ENCODE measurements at regions not wholly inside any gene's neighbourhood (a gene's known extent, or its start where the extent isn't known, plus 50 kb on each side); places are given as distances from the start of the nearest gene placed in this dataset.

- no peak overlapping the region for H3K4me3 Mint-ChIP-seq
- H3K9me3 Mint-ChIP-seq = no peaks in the 10 kb centered on the region
- DNase-seq (ENCODE audit: low spot score) = no peak
- H3K36me3 Mint-ChIP-seq (ENCODE audit: low read depth) = no peaks in the 10 kb centered on the region
- peaks cover 11% of the 10 kb centered on the region for H3K4me1 Mint-ChIP-seq (ENCODE audit: low read depth)
- peaks cover 37% of the 10 kb centered on the region for H3K27me3 Mint-ChIP-seq (ENCODE audit: low read depth)
- no peak overlapping the region for H3K27ac Mint-ChIP-seq
These were observed 263.0 kb upstream of the E2F7 start for GRCh38 chr12:77328326-77328725.

- peaks cover 45% of the 10 kb centered on the region for H3K27me3 Mint-ChIP-seq (ENCODE audit: low read depth)
- H3K4me1 Mint-ChIP-seq (ENCODE audit: low read depth) = peaks cover 11% of the 10 kb centered on the region
- H3K9me3 Mint-ChIP-seq = no peaks in the 10 kb centered on the region
- H3K27ac Mint-ChIP-seq = no peak overlapping the region
- no peaks in the 10 kb centered on the region for H3K36me3 Mint-ChIP-seq (ENCODE audit: low read depth)
- H3K4me3 Mint-ChIP-seq = peak overlapping the region; percentile 80
- DNase-seq (ENCODE audit: low spot score) = no peak
These were observed 260.3 kb upstream of the E2F7 start for GRCh38 chr12:77325511-77326236.

GRCh38 chr12:77324763-77325468 is 259.5 kb upstream of the E2F7 start:
- no peak overlapping the region for H3K27ac Mint-ChIP-seq
- H3K36me3 Mint-ChIP-seq (ENCODE audit: low read depth) = no peaks in the 10 kb centered on the region
- H3K4me1 Mint-ChIP-seq (ENCODE audit: low read depth) = peaks cover 11% of the 10 kb centered on the region
- H3K4me3 Mint-ChIP-seq = peak overlapping the region; percentile 80
- H3K27me3 Mint-ChIP-seq (ENCODE audit: low read depth) = peaks cover 45% of the 10 kb centered on the region
- peak; percentile 33 for DNase-seq (ENCODE audit: low spot score)
- H3K9me3 Mint-ChIP-seq = no peaks in the 10 kb centered on the region

- peak overlapping the region; percentile 40 for H3K4me3 Mint-ChIP-seq
- H3K27ac Mint-ChIP-seq = no peak overlapping the region
- no peak for DNase-seq (ENCODE audit: low spot score)
- H3K9me3 Mint-ChIP-seq = no peaks in the 10 kb centered on the region
- H3K36me3 Mint-ChIP-seq (ENCODE audit: low read depth) = no peaks in the 10 kb centered on the region
- peaks cover 44% of the 10 kb centered on the region for H3K27me3 Mint-ChIP-seq (ENCODE audit: low read depth)
- peaks cover 11% of the 10 kb centered on the region for H3K4me1 Mint-ChIP-seq (ENCODE audit: low read depth)
These were observed 259.0 kb upstream of the E2F7 start for GRCh38 chr12:77324416-77324762.

GRCh38 chr12:77323788-77324415 is 258.5 kb upstream of the E2F7 start:
- no peak for DNase-seq (ENCODE audit: low spot score)
- no peak overlapping the region for H3K27ac Mint-ChIP-seq
- H3K27me3 Mint-ChIP-seq (ENCODE audit: low read depth) = peaks cover 43% of the 10 kb centered on the region
- peaks cover 11% of the 10 kb centered on the region for H3K4me1 Mint-ChIP-seq (ENCODE audit: low read depth)
- H3K9me3 Mint-ChIP-seq = no peaks in the 10 kb centered on the region
- peak overlapping the region; percentile 40 for H3K4me3 Mint-ChIP-seq
- H3K36me3 Mint-ChIP-seq (ENCODE audit: low read depth) = no peaks in the 10 kb centered on the region

- peaks cover 3% of the 10 kb centered on the region for H3K4me1 Mint-ChIP-seq (ENCODE audit: low read depth)
- H3K4me3 Mint-ChIP-seq = no peak overlapping the region
- no peaks in the 10 kb centered on the region for H3K9me3 Mint-ChIP-seq
- DNase-seq (ENCODE audit: low spot score) = no peak
- H3K27ac Mint-ChIP-seq = no peak overlapping the region
- H3K27me3 Mint-ChIP-seq (ENCODE audit: low read depth) = peaks cover 15% of the 10 kb centered on the region
- no peaks in the 10 kb centered on the region for H3K36me3 Mint-ChIP-seq (ENCODE audit: low read depth)
These were observed 253.8 kb upstream of the E2F7 start for GRCh38 chr12:77319166-77319565.

GRCh38 chr12:77315407-77315806 is 250.0 kb upstream of the E2F7 start:
- Mint-ChIP-seq H3K4me3 (no peak overlapping the region), H3K27me3 (ENCODE audit: low read depth) (no peaks in the 10 kb centered on the region), H3K27ac (no peak overlapping the region), H3K4me1 (ENCODE audit: low read depth) (no peaks in the 10 kb centered on the region), H3K9me3 (no peaks in the 10 kb centered on the region), H3K36me3 (ENCODE audit: low read depth) (no peaks in the 10 kb centered on the region)
- DNase-seq (ENCODE audit: low spot score) = no peak

- no peak overlapping the region for H3K27ac Mint-ChIP-seq
- DNase-seq (ENCODE audit: low spot score) = no peak
- no peak overlapping the region for H3K4me3 Mint-ChIP-seq
- H3K9me3 Mint-ChIP-seq = no peaks in the 10 kb centered on the region
- H3K4me1 Mint-ChIP-seq (ENCODE audit: low read depth) = no peaks in the 10 kb centered on the region
- H3K27me3 Mint-ChIP-seq (ENCODE audit: low read depth) = no peaks in the 10 kb centered on the region
- H3K36me3 Mint-ChIP-seq (ENCODE audit: low read depth) = no peaks in the 10 kb centered on the region
These were observed 249.1 kb upstream of the E2F7 start for GRCh38 chr12:77314378-77315052.

GRCh38 chr12:77308056-77308455 is 242.7 kb upstream of the E2F7 start:
- Mint-ChIP-seq H3K27ac (no peak overlapping the region), H3K4me3 (no peak overlapping the region), H3K27me3 (ENCODE audit: low read depth) (no peaks in the 10 kb centered on the region), H3K9me3 (no peaks in the 10 kb centered on the region), H3K36me3 (ENCODE audit: low read depth) (no peaks in the 10 kb centered on the region), H3K4me1 (ENCODE audit: low read depth) (no peaks in the 10 kb centered on the region)
- DNase-seq (ENCODE audit: low spot score) = no peak

GRCh38 chr12:77300811-77301210 is 235.4 kb upstream of the E2F7 start:
- Mint-ChIP-seq H3K9me3 (no peaks in the 10 kb centered on the region), H3K36me3 (ENCODE audit: low read depth) (no peaks in the 10 kb centered on the region)

GRCh38 chr12:77299910-77300669 is 234.7 kb upstream of the E2F7 start:
- Mint-ChIP-seq H3K27ac (no peak overlapping the region), H3K36me3 (ENCODE audit: low read depth) (no peaks in the 10 kb centered on the region), H3K4me1 (ENCODE audit: low read depth) (no peaks in the 10 kb centered on the region), H3K4me3 (no peak overlapping the region), H3K9me3 (no peaks in the 10 kb centered on the region), H3K27me3 (ENCODE audit: low read depth) (no peaks in the 10 kb centered on the region)
- DNase-seq (ENCODE audit: low spot score) = no peak

More at GRCh38 chr12:77300811-77301210, 235.4 kb upstream of the E2F7 start:
- H3K4me3 Mint-ChIP-seq = no peak overlapping the region
- no peaks in the 10 kb centered on the region for H3K4me1 Mint-ChIP-seq (ENCODE audit: low read depth)
- no peak overlapping the region for H3K27ac Mint-ChIP-seq
- DNase-seq (ENCODE audit: low spot score) = no peak
- no peaks in the 10 kb centered on the region for H3K27me3 Mint-ChIP-seq (ENCODE audit: low read depth)

GRCh38 chr12:77299001-77299400 is 233.6 kb upstream of the E2F7 start:
- Mint-ChIP-seq H3K4me3 (no peak overlapping the region), H3K9me3 (no peaks in the 10 kb centered on the region), H3K27ac (no peak overlapping the region), H3K36me3 (ENCODE audit: low read depth) (no peaks in the 10 kb centered on the region), H3K27me3 (ENCODE audit: low read depth) (no peaks in the 10 kb centered on the region), H3K4me1 (ENCODE audit: low read depth) (no peaks in the 10 kb centered on the region)
- no peak for DNase-seq (ENCODE audit: low spot score)

- Mint-ChIP-seq H3K27me3 (ENCODE audit: low read depth) (no peaks in the 10 kb centered on the region), H3K36me3 (ENCODE audit: low read depth) (no peaks in the 10 kb centered on the region), H3K4me1 (ENCODE audit: low read depth) (no peaks in the 10 kb centered on the region), H3K4me3 (no peak overlapping the region), H3K27ac (no peak overlapping the region), H3K9me3 (no peaks in the 10 kb centered on the region)
- no peak for DNase-seq (ENCODE audit: low spot score)
These were observed 228.6 kb upstream of the E2F7 start for GRCh38 chr12:77294016-77294415.
